Neural cell (in vitro differentiated cells): ENCODE measurements at regions not wholly inside any gene's neighbourhood (a gene's known extent, or its start where the extent isn't known, plus 50 kb on each side); places are given as distances from the start of the nearest gene placed in this dataset.

Experiments used
- CTCF ChIP-seq: fragments of 450-650 bp; IDR thresholded peaks from 2 replicates; pipeline ENCODE4 v1.5.1; 2014; ENCODE audit warnings: antibody characterized with exemption, mild to moderate bottlenecking, moderate library complexity; ENCODE audit not compliant: poor library complexity, severe bottlenecking
- EP300 ChIP-seq: fragments of 450-650 bp; conservative IDR thresholded peaks from 2 replicates; pipeline ENCODE4 v1.6.1; 2014; ENCODE audit warnings: antibody characterized with exemption, mild to moderate bottlenecking, moderate library complexity; ENCODE audit not compliant: poor library complexity, severe bottlenecking
- EZH2 ChIP-seq: fragments of 200-600, 300-800 bp; shearing (Covaris generic), sonication (generic); IDR thresholded peaks from 2 replicates; pipeline ENCODE4 v1.6.1; 2014; ENCODE audit warnings: antibody characterized with exemption, low read length, borderline replicate concordance, mild to moderate bottlenecking; ENCODE audit not compliant: insufficient read depth, poor library complexity, severe bottlenecking
- MXI1 ChIP-seq: fragments of 450-650 bp; conservative IDR thresholded peaks from 2 replicates; pipeline ENCODE4 v1.6.1; 2014; ENCODE audit warnings: antibody characterized with exemption, mild to moderate bottlenecking; ENCODE audit not compliant: poor library complexity, severe bottlenecking
- POLR2AphosphoS5 ChIP-seq: IDR thresholded peaks from 2 replicates; pipeline ENCODE4 v1.6.1; 2012
- REST ChIP-seq: IDR thresholded peaks from 2 replicates; pipeline ENCODE4 v1.6.1; 2012; ENCODE audit warnings: borderline replicate concordance
- SMC3 ChIP-seq: fragments of 450-650 bp; conservative IDR thresholded peaks from 2 replicates; pipeline ENCODE4 v1.6.1; 2014; ENCODE audit warnings: antibody characterized with exemption, mild to moderate bottlenecking, moderate library complexity; ENCODE audit not compliant: poor library complexity
- TAF1 ChIP-seq: IDR thresholded peaks from 2 replicates; pipeline ENCODE4 v1.6.1; 2012; ENCODE audit warnings: low read depth

- TF ChIP-seq EZH2: no peak
- no peak for TF ChIP-seq TAF1
- no peak for TF ChIP-seq CTCF
- TF ChIP-seq POLR2AphosphoS5: no peak
- no peak for TF ChIP-seq EP300
- TF ChIP-seq REST: no peak
- TF ChIP-seq SMC3: no peak
- TF ChIP-seq MXI1: no peak
Measured at GRCh38 chr7:49487830-49488140, 285.7 kb upstream of the VWC2 start.
